A549 (cell line): ENCODE measurements at regions not wholly inside any gene's neighbourhood (a gene's known extent, or its start where the extent isn't known, plus 50 kb on each side); places are given as distances from the start of the nearest gene placed in this dataset.

Experiments
- CTCF ChIP-seq: fragments of >200 bp; sonication (Bioruptor Twin); formaldehyde crosslinking; IDR thresholded peaks from 3 replicates; pipeline ENCODE4 v1.5.1; 2016
- FOSL2 ChIP-seq, 2 experiments: fragments of 450-650 bp in 1 of 2; fragments of >200 bp in 1 of 2; sonication (Bioruptor Twin) in 1 of 2; formaldehyde crosslinking; IDR thresholded peaks; 2 replicates each; pipeline versions ENCODE4 v1.5.0 to v1.6.1; 2016 to 2020; ENCODE audit warnings: mild to moderate bottlenecking in 1 of 2, moderate library complexity in 1 of 2
- REST ChIP-seq: fragments of 200-600 bp; sonication (generic); IDR thresholded peaks from 2 replicates; pipeline ENCODE4 v1.6.1; 2016; ENCODE audit warnings: antibody characterized with exemption, mild to moderate bottlenecking, moderate library complexity

GRCh38 chr4:4642496-4643000, 100.7 kb upstream of the STX18 start:
- no peak for TF ChIP-seq FOSL2 (IDR thresholded peaks at IDR 0.05)
- TF ChIP-seq FOSL2 (CRISPR knock-in tag; IDR thresholded peaks at IDR 0.05) = no peak
- TF ChIP-seq CTCF = no peak
- no peak for TF ChIP-seq REST
